Breast epithelium (tissue), 3 donors: ENCODE measurements at regions not wholly inside any gene's neighbourhood (a gene's known extent, or its start where the extent isn't known, plus 50 kb on each side); places are given as distances from the start of the nearest gene placed in this dataset.

Experiments used
- CTCF ChIP-seq, 3 donors: fragments of 450-650 bp; IDR thresholded peaks; one replicate each; pipeline ENCODE4 v1.5.1; 2016 to 2017; ENCODE audit warnings: antibody characterized with exemption in 3 of 3, mild to moderate bottlenecking in 3 of 3, moderate library complexity in 3 of 3
- POLR2AphosphoS5 ChIP-seq, 3 donors: sonication (generic); formaldehyde crosslinking; IDR thresholded peaks; one replicate each; pipeline ENCODE4 v1.6.1; 2017; ENCODE audit warnings: antibody characterized with exemption in 3 of 3

GRCh38 chr4:113822555-113823290 lies 61.2 kb upstream of the CAMK2D start:
- TF ChIP-seq POLR2AphosphoS5 (IDR thresholded peaks at IDR 0.05) = no peak
- TF ChIP-seq CTCF (IDR thresholded peaks at IDR 0.05) = no peak
